GM23248 (cell line): ENCODE measurements at regions not wholly inside any gene's neighbourhood (a gene's known extent, or its start where the extent isn't known, plus 50 kb on each side); places are given as distances from the start of the nearest gene placed in this dataset.

ENCODE experiments used
- EZH2 ChIP-seq: fragments of 200-600 bp; sonication (generic); IDR thresholded peaks from 2 replicates; pipeline ENCODE4 v1.6.1; 2018; ENCODE audit warnings: antibody characterized with exemption, mild to moderate bottlenecking; ENCODE audit not compliant: insufficient read depth, poor library complexity, severe bottlenecking
- EZH2phosphoT487 ChIP-seq: fragments of 200-600 bp; sonication (generic); IDR thresholded peaks from 2 replicates; pipeline ENCODE4 v1.6.1; 2018; ENCODE audit warnings: antibody characterized with exemption, moderate library complexity, mild to moderate bottlenecking, low read depth; ENCODE audit not compliant: insufficient read depth

- no peak for TF ChIP-seq EZH2
- no peak for TF ChIP-seq EZH2phosphoT487
These were observed 105.8 kb upstream of the CTAGE1 start for GRCh38 chr18:22523481-22523880.
